GM13976 (cell line): ENCODE measurements at regions not wholly inside any gene's neighbourhood (a gene's known extent, or its start where the extent isn't known, plus 50 kb on each side); places are given as distances from the start of the nearest gene placed in this dataset.

Experiments
- DNase-seq: peaks from one replicate; pipeline ENCODE4 v3.0.0; 2012; ENCODE audit warnings: low spot score
- in situ Hi-C: fragments of 300-500 bp; cut with MboI; formaldehyde crosslinking; loops from one replicate; pipeline ENCODE4 v1.12.0; 2022; ENCODE audit warnings: low sequenced_read_pairs, mixed read lengths, inconsistent platforms; ENCODE audit not compliant: unreplicated experiment
- TF ChIP-seq, protein P1 (sequence below): IDR thresholded peaks from 2 replicates; pipeline ENCODE4 v1.5.1; 2012; ENCODE audit warnings: borderline replicate concordance, mild to moderate bottlenecking; ENCODE audit not compliant: insufficient read depth; ENCODE audit errors: extremely low read depth, missing control alignments, control extremely low read depth

DNA sequence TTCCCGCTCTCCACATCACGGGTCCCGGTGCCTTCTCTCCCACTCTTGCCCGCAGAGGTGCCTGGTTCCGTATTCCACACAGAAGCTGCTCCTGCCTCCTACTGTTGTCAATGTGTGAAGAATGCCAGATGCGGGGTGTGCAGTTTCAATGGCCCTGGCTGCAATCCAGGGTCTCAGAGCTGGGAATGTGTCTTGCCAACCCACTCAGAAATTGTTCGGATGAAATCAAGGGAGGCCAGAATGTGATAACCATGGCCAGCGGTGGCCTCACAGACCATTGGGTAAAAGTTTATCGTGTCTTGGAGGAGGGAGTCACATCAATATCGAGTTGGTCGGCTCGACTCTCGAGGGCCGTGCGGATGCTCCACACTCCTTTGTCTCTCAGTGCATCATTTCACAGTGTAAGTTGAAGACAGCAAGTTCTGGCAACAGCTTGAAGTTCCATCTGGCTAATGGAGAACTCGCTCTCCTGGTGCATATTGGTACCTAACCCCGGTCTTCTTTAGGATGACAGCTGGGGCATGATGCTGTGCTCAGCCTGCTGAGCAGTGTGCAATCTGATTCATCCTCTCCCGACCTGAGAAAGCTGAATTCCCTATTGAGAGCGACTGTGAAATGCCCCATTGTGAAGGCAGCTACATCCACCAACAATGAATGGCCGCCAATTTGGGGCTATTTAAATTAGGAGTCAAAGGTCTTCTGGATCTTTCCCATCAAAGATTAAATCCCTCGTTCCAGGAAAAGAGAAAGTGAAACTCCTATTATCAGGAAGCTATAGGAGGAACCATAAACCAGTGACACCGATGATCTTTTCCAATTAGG lies 389.0 kb downstream of the SOX11 start:
- TF ChIP-seq, protein P1, sequence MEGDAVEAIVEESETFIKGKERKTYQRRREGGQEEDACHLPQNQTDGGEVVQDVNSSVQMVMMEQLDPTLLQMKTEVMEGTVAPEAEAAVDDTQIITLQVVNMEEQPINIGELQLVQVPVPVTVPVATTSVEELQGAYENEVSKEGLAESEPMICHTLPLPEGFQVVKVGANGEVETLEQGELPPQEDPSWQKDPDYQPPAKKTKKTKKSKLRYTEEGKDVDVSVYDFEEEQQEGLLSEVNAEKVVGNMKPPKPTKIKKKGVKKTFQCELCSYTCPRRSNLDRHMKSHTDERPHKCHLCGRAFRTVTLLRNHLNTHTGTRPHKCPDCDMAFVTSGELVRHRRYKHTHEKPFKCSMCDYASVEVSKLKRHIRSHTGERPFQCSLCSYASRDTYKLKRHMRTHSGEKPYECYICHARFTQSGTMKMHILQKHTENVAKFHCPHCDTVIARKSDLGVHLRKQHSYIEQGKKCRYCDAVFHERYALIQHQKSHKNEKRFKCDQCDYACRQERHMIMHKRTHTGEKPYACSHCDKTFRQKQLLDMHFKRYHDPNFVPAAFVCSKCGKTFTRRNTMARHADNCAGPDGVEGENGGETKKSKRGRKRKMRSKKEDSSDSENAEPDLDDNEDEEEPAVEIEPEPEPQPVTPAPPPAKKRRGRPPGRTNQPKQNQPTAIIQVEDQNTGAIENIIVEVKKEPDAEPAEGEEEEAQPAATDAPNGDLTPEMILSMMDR: no peak
- no peak for DNase-seq
- in situ Hi-C loops: no loop called here

DNA sequence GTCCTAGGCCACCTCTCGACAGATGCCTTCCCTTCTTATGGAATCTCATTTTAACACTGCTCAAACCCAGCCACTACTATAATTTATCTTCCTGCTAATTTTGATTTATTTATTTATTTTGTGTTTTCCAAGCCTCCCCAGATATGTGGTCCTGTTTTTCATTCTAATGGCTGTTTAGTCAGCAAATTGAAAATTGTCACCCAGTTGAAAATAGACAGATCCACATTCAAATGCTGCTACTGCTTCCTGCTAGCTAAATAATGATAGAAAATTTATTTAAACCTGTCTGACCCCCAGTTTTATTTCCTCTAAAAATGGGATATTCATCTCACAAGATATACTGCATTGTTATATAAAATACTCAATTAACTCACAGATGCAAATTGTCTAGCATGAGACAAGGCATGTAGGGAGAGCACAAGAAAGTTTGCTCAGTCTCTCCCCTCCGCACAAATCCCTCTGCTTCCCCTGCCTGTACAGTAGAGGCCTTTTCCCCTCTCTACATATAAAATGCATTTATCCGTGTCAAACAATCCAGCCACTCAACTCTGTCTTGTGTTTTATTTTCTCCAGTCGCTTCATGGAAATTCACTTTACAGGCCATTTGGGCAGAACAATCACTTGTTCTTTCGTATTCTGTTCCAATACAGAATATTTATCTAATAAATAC lies 389.9 kb downstream of the SOX11 start:
- in situ Hi-C loops: no loop called here
- TF ChIP-seq, protein P1: no peak
- no peak for DNase-seq

DNA sequence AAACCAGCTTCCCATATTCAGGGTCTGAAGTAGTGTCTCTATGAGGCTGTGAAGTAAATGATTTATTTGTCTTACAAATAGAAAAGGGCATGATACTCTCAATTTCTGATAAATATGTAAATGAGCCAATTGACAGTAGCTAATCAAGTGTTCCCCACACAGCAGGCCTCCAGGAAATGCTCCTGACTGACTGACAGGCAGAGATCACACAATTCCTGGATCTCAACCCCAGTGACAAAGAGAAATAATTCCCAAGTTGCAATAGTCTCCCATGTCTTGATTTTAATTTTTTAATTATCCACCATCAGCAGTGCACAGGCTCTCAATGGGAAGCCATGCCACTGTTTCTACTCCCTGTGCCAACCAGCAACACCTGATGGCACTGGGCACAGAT lies 390.4 kb downstream of the SOX11 start:
- in situ Hi-C loops: no loop called here
- no peak for DNase-seq
- TF ChIP-seq, protein P1: no peak

DNA sequence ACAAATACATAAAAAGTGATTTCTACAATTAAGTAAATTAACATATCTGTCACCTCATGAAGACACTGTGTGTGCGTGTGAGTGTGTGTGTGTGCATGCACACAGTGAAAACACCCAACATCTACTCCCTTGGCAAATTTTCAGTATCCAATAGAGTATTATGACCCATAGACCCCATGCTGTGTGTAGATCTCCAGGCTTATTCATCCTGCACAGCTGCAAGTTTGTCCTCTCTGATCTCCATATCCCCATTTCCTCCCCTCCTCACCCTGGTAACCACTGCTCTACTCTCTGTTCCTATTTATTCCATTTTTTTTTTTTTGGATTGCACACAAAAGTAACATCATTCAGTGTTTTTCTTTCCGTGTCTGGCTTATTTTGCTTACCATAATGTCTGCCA lies 391.0 kb downstream of the SOX11 start:
- in situ Hi-C loops: no loop called here
- no peak for DNase-seq
- TF ChIP-seq, protein P1: no peak

DNA sequence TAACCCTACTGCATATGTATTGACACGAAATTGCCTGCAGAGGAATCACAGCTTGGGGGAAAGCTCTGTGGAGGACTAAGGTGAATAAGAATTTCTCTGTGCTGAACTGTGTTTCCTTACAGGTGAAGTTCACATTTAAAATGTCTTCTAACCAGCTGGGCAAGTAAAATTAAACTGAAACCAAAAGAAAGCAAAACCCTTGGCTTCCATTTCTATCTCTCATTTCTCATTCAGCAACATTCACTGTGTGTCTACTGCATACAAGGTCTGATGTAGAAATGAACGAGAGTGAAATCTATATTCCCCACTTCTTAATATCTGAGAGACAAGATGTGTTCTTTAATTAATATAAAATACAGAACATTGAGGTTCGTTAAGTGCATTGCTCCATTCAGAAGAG lies 397.3 kb downstream of the SOX11 start:
- in situ Hi-C loops: no loop called here
- DNase-seq: no peak
- TF ChIP-seq, protein P1: no peak

DNA sequence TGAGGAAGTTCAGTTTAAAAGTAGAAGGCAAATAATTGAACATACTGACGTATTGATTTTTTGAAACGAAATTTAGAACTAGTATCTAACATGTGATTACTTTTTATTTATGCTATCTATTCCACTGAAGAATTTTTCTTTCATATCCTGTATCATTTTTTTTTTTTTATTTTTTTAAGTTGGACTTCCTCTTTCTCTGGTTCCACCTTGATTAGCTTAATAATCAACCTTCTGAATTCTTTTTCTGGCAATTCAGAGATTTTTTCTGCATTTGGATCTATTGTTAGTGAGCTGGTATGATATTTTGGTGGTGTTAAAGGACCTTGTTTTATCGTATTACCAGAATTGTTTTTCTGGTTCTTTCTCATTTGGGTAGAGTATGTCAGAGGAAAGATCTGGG lies 411.2 kb downstream of the SOX11 start:
- in situ Hi-C loops: no loop called here
- DNase-seq: no peak
- TF ChIP-seq, protein P1: no peak
